ENCODE measurements at regions not wholly inside any gene's neighbourhood (a gene's known extent, or its start where the extent isn't known, plus 50 kb on each side); places are given as distances from the start of the nearest gene placed in this dataset.

DNA sequence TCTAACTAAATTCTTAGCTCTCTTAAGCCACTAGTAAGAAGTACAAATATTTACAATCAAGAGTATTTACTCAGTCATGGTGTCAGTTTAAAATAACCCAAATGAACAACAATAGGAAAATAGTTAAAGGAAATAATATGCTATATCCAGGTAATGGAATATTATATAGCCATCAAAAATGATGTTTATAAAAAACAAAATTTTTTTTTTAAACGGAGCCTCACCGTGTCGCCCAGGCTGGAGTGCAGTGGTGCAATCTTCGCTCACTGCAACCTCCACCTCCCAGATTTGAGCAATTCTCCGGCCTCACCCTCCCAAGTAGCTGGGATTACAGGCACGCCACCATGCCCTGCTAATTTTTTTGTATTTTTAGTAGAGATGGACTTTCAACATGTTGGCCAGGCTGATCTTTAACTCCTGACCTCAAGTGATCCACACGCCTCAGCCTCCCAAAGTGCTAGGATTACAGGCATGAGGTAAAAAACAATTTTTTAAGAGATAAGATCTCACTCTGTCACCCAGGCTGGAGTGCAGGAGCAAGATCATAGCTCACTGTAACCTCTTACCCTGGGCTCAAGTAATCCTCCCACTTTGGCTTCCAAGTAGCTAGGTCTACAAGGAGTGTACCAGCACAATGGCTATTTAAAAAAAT lies 132.5 kb downstream of the NOC3L start:
- DNase-seq (ENCODE audit: low read depth): no peak
- TF ChIP-seq, protein P1, sequence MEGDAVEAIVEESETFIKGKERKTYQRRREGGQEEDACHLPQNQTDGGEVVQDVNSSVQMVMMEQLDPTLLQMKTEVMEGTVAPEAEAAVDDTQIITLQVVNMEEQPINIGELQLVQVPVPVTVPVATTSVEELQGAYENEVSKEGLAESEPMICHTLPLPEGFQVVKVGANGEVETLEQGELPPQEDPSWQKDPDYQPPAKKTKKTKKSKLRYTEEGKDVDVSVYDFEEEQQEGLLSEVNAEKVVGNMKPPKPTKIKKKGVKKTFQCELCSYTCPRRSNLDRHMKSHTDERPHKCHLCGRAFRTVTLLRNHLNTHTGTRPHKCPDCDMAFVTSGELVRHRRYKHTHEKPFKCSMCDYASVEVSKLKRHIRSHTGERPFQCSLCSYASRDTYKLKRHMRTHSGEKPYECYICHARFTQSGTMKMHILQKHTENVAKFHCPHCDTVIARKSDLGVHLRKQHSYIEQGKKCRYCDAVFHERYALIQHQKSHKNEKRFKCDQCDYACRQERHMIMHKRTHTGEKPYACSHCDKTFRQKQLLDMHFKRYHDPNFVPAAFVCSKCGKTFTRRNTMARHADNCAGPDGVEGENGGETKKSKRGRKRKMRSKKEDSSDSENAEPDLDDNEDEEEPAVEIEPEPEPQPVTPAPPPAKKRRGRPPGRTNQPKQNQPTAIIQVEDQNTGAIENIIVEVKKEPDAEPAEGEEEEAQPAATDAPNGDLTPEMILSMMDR (conservative IDR thresholded peaks at IDR 0.05; ENCODE audit: control insufficient read depth, insufficient read depth, low read depth, low read length): no peak
- H3K4me3 ChIP-seq (ENCODE audit: control insufficient read depth, low read depth, low read length): no peak overlapping the region

DNA sequence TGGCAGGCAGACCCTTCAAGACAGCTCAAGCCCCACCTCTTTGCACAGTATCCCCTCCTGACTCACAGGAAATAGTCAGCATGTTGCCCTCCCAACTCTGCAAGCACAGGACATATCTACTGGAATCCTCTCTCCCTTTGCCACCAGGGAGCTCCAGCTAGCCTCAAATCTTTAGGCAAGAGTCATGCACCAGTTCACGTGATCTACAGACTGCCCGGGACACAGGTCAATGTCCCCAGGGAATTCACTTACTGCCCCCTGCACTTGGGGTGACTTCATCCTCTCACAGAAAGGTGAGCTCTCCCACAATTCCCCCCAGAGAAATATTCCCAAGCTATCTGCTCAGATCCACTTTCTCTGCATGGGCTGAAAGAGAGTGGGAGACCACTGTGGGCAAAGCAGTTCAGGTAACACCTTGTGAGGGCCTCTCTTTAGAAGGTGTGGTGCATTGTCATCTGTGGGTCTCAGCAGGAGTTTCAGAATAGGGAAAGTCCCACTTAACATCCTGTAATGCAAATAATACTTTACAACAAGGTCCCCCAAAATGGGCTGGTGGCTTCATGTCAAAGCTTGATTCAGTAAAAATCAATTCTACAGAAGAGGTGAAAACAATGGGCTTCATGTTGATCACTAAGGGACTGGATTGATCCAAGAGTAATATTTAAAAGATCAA lies 129.9 kb downstream of the NOC3L start:
- TF ChIP-seq, protein P1 (conservative IDR thresholded peaks at IDR 0.05; ENCODE audit: control insufficient read depth, insufficient read depth, low read depth, low read length): no peak
- H3K4me3 ChIP-seq (ENCODE audit: control insufficient read depth, low read depth, low read length): no peak overlapping the region
- no peak for DNase-seq (ENCODE audit: low read depth)

DNA sequence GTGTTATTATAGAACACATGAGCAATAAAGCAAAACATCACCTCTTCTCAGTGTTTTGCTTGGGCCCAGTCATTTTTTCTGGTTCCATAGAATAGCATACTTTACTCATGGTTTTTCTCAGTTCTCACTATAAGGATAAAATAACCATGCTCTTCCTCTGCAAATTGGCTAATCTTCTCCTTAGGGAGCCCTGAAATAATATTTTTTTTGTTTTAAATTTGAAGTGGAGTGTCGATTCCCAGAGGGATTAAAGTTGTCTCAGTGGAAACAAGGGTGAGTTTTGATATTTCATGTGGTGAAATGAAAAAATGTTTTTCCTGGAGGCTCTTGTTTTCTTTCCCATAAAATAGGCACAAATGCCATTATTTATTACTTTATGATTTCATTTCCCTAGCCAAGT lies 127.3 kb downstream of the NOC3L start:
- DNase-seq (ENCODE audit: low read depth): no peak
- TF ChIP-seq, protein P1 (conservative IDR thresholded peaks at IDR 0.05; ENCODE audit: control insufficient read depth, insufficient read depth, low read depth, low read length): no peak

DNA sequence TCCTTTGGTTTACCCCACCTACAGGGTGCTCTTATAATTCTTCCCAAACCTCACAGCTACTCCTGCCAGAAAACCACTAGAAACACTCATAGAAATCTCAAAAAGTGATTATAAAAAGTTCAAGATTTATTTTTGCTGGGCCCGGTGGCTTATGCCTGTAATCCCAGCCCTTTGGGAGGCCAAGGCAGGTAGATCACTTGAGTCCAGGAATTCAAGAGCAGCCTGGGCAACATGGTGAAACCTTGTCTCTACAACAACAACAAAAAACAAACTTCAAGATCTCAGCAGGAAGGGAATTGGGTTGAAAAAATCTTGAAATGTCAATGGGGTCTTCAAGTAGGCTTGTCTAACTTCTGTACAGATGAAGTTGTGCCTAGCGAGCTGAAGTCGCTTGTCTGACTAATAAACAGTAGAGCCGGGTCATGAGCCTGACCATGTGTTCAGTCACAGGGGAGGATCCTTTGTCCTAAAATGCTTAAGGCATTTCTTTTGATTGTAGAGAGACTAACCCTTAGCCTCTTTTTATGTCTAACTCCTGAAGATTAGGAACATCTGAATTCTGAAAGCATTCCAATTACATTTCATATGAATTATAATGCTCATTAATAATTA lies 124.6 kb downstream of the NOC3L start:
- no peak overlapping the region for H3K4me3 ChIP-seq (ENCODE audit: control insufficient read depth, low read depth, low read length)
- no peak for DNase-seq (ENCODE audit: low read depth)
- TF ChIP-seq, protein P1 (conservative IDR thresholded peaks at IDR 0.05; ENCODE audit: control insufficient read depth, insufficient read depth, low read depth, low read length): no peak

More for the DNA sequence above, 127.3 kb downstream of the NOC3L start:
- H3K4me3 ChIP-seq (ENCODE audit: control insufficient read depth, low read depth, low read length): no peak overlapping the region

DNA sequence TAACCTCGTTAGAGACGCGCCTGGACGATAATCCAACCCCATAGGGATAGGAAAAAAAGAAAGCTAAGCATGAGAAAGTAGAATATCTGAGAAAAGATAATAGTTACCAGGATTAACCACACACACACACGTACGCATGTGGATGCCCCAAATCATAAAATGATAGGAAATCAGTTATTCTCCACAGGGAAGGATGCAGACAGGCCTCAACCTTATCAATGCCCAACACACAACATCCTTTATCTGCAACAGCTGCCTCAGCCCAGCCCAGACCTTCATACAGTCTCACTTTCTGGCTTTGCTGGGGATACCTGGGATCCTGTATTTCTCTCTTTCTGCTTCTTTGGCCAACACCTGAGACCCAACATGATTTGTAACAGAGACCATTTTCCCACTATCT lies 123.0 kb downstream of the NOC3L start:
- H3K4me3 ChIP-seq (ENCODE audit: control insufficient read depth, low read depth, low read length): no peak overlapping the region
- DNase-seq (ENCODE audit: low read depth): no peak
- TF ChIP-seq, protein P1 (conservative IDR thresholded peaks at IDR 0.05; ENCODE audit: control insufficient read depth, insufficient read depth, low read depth, low read length): no peak

DNA sequence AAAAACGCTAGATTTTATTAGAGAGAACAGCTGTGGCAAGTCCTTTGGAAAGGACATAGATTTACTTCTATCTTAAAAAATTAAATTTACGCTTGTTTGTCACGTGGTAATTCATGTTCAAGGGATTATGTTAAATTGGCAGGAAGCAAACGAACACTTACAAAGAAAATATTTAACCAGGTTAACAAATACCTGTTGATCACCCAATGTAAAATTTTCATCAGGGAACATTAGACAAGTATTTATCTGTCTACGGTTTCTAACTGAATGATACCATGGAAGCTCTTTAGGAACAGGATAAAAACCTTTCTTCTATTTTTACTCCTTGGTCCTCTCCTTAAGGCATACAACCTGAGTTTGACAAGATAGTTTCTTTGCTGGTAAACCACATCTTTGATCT lies 122.2 kb downstream of the NOC3L start:
- H3K4me3 ChIP-seq (ENCODE audit: control insufficient read depth, low read depth, low read length): no peak overlapping the region
- no peak for DNase-seq (ENCODE audit: low read depth)
- TF ChIP-seq, protein P1 (conservative IDR thresholded peaks at IDR 0.05; ENCODE audit: control insufficient read depth, insufficient read depth, low read depth, low read length): no peak
